Right atrium auricular region (tissue), 2 donors: ENCODE measurements at regions not wholly inside any gene's neighbourhood (a gene's known extent, or its start where the extent isn't known, plus 50 kb on each side); places are given as distances from the start of the nearest gene placed in this dataset.
"Not testable (repeated sequence)": the region's sequence is repeated elsewhere in the genome, so short reads cannot be mapped to it uniquely, and the experiment has no call there.

Experiments
- DNase-seq: peaks from one replicate; pipeline ENCODE4 v3.0.0-alpha.2; 2019; ENCODE audit warnings: low spot score
- H3K27ac ChIP-seq, 2 donors: fragments of 200-600 bp; sonication (generic); 1 replicate in 1 of 2; 2 replicates in 1 of 2; pipeline ENCODE4 v1.5.1; 2016 to 2019
- H3K27me3 ChIP-seq, 2 donors: fragments of 200-600 bp; sonication (generic); one replicate each; pipeline versions ENCODE4 v1.5.1 to v1.6.0; 2017 to 2019
- H3K36me3 ChIP-seq: fragments of 200-600 bp; sonication (generic); one replicate; pipeline ENCODE4 v1.5.1; 2016
- H3K4me1 ChIP-seq, 2 donors: fragments of 200-600 bp; sonication (generic); one replicate each; pipeline versions ENCODE4 v1.5.1 to v1.6.0; 2017 to 2019
- H3K4me3 ChIP-seq, 2 donors: fragments of 200-600 bp; sonication (generic); 1 replicate in 1 of 2; 2 replicates in 1 of 2; pipeline ENCODE4 v1.5.1; 2017 to 2019; ENCODE audit warnings: mild to moderate bottlenecking in 1 of 2, moderate library complexity in 1 of 2
- H3K9me3 ChIP-seq, 2 donors: fragments of 200-600 bp; sonication (generic); one replicate each; pipeline ENCODE4 v1.5.1; 2019
- CTCF ChIP-seq, 2 donors: fragments of 200-600 bp; sonication (generic); IDR thresholded peaks; one replicate each; pipeline ENCODE4 v1.5.1; 2019; ENCODE audit warnings: antibody characterized with exemption in 2 of 2

- no peak for DNase-seq
- H3K27ac ChIP-seq = no peak overlapping the region
- H3K9me3 ChIP-seq = no peaks in the 10 kb centered on the region
- TF ChIP-seq CTCF (IDR thresholded peaks at IDR 0.05) = no peak
- no peaks in the 10 kb centered on the region for H3K36me3 ChIP-seq
- no peaks in the 10 kb centered on the region for H3K27me3 ChIP-seq
- no peak overlapping the region for H3K4me3 ChIP-seq
- H3K4me1 ChIP-seq = no peaks in the 10 kb centered on the region
These were observed 62.3 kb upstream of the SCRG1 start for GRCh38 chr4:173461170-173461569.

GRCh38 chr4:173459857-173460256 lies 60.9 kb upstream of the SCRG1 start:
- Histone ChIP-seq H3K9me3 (no peaks in the 10 kb centered on the region), H3K27me3 (no peaks in the 10 kb centered on the region), H3K36me3 (no peaks in the 10 kb centered on the region), H3K4me3 (no peak overlapping the region), H3K4me1 (no peaks in the 10 kb centered on the region), H3K27ac (no peak overlapping the region)
- no peak for TF ChIP-seq CTCF (IDR thresholded peaks at IDR 0.05)
- no peak for DNase-seq

DNA sequence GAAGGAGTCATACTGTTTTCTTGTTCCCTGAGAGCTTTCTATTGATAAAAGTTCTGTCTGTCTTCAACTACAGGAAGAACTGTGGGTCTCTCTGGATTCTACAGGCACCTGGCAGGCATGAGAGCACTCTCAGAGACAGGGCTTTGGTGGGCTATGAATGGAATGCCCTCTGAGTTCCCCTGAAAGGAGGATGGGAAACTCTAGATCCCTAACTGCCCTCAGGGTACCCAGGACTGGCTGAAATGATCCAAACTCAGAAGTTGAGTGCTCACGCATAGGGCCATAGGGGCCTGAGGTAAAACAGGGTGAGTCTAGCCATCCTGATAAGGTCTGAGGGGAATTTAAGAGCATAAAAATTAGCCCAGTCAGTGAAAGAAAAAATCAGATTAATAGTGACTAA lies 59.0 kb upstream of the SCRG1 start:
- no peaks in the 10 kb centered on the region for H3K36me3 ChIP-seq
- H3K9me3 ChIP-seq = no peaks in the 10 kb centered on the region
- TF ChIP-seq CTCF (IDR thresholded peaks at IDR 0.05) = no peak
- no peaks in the 10 kb centered on the region for H3K4me1 ChIP-seq
- no peaks in the 10 kb centered on the region for H3K27me3 ChIP-seq
- H3K27ac ChIP-seq = no peak overlapping the region
- no peak for DNase-seq
- H3K4me3 ChIP-seq = no peak overlapping the region

GRCh38 chr4:173451435-173451834 lies 52.5 kb upstream of the SCRG1 start:
- DNase-seq, H3K36me3 ChIP-seq, H3K9me3 ChIP-seq, H3K4me3 ChIP-seq, H3K27me3 ChIP-seq: not testable (repeated sequence)
- Histone ChIP-seq H3K27ac (peak overlapping the region in 1 of 2 donors; percentile 69), H3K4me1 (peaks cover 0 to 21% of the 10 kb centered on the region in 2 donors)

DNA sequence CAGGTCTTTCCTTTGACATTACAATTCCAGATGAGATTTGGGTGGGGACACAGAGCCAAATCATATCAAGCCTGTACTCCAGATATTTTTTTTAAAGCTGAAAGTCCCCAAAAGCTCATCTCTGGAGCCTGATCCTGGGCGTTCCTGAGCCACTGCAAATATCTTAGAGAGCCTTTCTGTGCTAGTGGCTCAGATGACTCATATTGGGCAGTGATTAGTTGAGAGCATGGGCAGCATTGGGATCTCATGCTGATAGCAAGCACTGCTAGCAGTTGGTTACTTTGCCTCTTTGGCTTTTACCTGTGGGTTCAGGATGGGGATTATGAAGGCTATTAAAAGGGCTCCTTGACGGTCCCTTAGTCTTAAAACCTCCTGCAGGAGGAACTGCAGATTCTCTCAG lies 51.4 kb upstream of the SCRG1 start:
- Histone ChIP-seq H3K4me1 (peaks cover 0 to 21% of the 10 kb centered on the region in 2 donors), H3K4me3 (no peak overlapping the region), H3K9me3 (no peaks in the 10 kb centered on the region), H3K27me3 (no peaks in the 10 kb centered on the region), H3K36me3 (no peaks in the 10 kb centered on the region), H3K27ac (peak overlapping the region; percentile 48 to 69)
- no peak for DNase-seq
- TF ChIP-seq CTCF (IDR thresholded peaks at IDR 0.05) = no peak

- H3K4me3 ChIP-seq = no peak overlapping the region
- DNase-seq = no peak
- no peaks in the 10 kb centered on the region for H3K27me3 ChIP-seq
- H3K4me1 ChIP-seq = peaks cover 0 to 21% of the 10 kb centered on the region in 2 donors
- no peaks in the 10 kb centered on the region for H3K9me3 ChIP-seq
- TF ChIP-seq CTCF (IDR thresholded peaks at IDR 0.05) = no peak
- peak overlapping the region; percentile 48 to 69 for H3K27ac ChIP-seq
- no peaks in the 10 kb centered on the region for H3K36me3 ChIP-seq
These were observed 50.4 kb upstream of the SCRG1 start for GRCh38 chr4:173449380-173449717.
